Type B pancreatic cell (in vitro differentiated cells): ENCODE measurements at regions not wholly inside any gene's neighbourhood (a gene's known extent, or its start where the extent isn't known, plus 50 kb on each side); places are given as distances from the start of the nearest gene placed in this dataset.

ENCODE experiments used
- DNase-seq: peaks from one replicate; pipeline ENCODE4 v3.0.0; 2021; ENCODE audit warnings: mixed read lengths; ENCODE audit not compliant: unreplicated experiment; ENCODE audit errors: extremely low spot score
- H3K27ac Mint-ChIP-seq: 2 replicates; pipeline ENCODE4 v1.8.0; 2021; ENCODE audit warnings: mild to moderate bottlenecking, mixed read lengths
- H3K27me3 Mint-ChIP-seq: 2 replicates; pipeline ENCODE4 v1.8.0; 2021; ENCODE audit warnings: mixed read lengths
- H3K36me3 Mint-ChIP-seq: 2 replicates; pipeline ENCODE4 v1.8.0; 2021; ENCODE audit warnings: mixed read lengths
- H3K4me1 Mint-ChIP-seq: one replicate; pipeline ENCODE4 v1.8.0; 2021; ENCODE audit warnings: mixed read lengths; ENCODE audit not compliant: unreplicated experiment
- H3K4me3 Mint-ChIP-seq: 2 replicates; pipeline ENCODE4 v1.8.0; 2021; ENCODE audit warnings: mild to moderate bottlenecking, mixed read lengths
- H3K9me3 Mint-ChIP-seq: 2 replicates; pipeline ENCODE4 v1.8.0; 2021; ENCODE audit warnings: mixed read lengths
- TF ChIP-seq, protein P1 (sequence below): fragments of 200-600 bp; sonication (generic); conservative IDR thresholded peaks from 2 replicates; pipeline ENCODE4 v1.5.0; 2021; ENCODE audit warnings: antibody characterized with exemption, mild to moderate bottlenecking

DNA sequence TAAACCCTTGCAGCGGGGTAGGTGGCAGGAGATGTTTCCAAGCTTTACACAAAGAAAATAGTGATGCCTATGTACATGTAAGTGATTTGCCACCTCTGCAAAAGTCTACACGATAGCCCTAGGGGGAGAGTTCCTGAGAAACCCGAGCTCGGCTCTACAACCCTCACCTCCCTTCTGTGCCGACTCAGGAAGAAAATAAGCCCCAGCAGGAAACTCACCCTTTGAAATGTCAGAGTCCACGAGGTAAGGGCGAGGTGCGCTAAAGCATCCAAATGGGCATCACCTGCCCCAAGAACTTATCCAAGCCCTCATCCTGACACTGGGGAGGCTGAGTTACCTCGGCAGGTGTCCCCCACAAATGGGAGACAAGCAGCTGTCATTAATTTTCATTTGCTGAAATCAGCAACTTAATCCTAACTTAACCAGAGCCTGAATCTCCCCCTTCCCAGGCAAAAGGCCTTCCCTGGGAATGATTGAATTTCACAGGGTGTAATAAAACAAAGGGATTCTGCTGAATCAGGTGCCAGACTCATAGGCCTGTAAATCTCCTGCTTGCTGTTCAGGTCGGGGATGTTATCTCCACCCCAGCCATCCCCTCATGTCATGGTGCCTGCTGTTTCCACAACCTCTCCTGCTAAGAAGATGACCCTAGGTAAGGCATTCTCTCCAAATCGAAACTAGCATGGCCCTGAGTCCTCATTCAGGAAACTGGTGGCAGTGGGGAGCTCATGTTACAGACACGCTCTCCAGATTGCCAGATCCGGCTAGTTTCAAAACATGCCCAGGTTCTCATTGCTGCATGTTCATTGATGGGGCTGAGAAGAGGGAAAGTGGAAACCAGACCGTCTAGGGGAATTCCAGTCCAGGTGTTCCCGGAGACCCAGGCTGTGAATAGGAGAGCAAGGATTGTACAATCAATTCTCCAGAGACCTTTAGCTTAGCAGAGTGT, 105.3 kb upstream of the KIRREL3 start:
- H3K27ac Mint-ChIP-seq: peak overlapping the region; percentile 44
- DNase-seq: no peak
- TF ChIP-seq, protein P1, sequence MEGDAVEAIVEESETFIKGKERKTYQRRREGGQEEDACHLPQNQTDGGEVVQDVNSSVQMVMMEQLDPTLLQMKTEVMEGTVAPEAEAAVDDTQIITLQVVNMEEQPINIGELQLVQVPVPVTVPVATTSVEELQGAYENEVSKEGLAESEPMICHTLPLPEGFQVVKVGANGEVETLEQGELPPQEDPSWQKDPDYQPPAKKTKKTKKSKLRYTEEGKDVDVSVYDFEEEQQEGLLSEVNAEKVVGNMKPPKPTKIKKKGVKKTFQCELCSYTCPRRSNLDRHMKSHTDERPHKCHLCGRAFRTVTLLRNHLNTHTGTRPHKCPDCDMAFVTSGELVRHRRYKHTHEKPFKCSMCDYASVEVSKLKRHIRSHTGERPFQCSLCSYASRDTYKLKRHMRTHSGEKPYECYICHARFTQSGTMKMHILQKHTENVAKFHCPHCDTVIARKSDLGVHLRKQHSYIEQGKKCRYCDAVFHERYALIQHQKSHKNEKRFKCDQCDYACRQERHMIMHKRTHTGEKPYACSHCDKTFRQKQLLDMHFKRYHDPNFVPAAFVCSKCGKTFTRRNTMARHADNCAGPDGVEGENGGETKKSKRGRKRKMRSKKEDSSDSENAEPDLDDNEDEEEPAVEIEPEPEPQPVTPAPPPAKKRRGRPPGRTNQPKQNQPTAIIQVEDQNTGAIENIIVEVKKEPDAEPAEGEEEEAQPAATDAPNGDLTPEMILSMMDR: no peak
- no peaks in the 10 kb centered on the region for H3K9me3 Mint-ChIP-seq
- H3K4me1 Mint-ChIP-seq: peaks cover 35% of the 10 kb centered on the region
- peak overlapping the region; percentile 78 for H3K4me3 Mint-ChIP-seq
- peaks cover 5% of the 10 kb centered on the region for H3K27me3 Mint-ChIP-seq
- no peaks in the 10 kb centered on the region for H3K36me3 Mint-ChIP-seq

DNA sequence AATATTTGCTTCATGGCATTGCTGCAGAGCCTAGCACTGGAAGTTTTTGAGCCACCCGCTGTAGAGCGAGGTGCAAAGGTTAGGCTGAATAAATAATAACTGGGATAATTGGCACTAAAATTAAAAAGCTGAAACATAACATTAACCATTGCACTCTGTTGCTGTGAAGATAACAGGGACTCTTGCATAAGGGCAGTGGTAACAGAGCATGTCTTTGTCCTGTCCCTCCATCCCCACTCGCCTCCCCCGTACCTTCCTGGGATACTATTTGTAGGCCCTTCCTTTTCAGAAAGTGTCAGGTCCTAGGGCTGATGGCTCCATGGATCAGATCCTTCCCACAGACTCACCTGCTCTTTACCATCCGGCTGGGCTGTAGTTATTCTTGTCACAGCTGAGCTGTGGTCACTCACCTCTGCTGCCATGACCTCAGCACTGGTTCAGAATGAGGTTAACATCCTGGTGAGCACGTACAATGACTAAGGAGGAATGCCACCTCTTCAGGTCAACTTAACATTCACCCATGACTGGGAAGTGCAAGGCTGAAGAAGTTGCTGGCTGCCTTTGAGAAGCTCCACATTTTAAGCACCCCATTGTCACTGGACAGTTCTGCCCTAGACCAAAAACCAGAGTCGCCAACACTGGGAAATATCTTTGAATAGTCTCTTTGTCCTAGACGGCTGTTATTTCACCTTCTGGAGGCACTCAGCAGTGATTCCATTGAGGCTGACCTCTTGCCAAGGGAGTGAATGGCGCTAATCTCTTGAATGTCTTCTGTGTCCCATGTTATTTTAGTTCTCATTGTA, 103.2 kb upstream of the KIRREL3 start:
- TF ChIP-seq, protein P1: no peak
- H3K27me3 Mint-ChIP-seq: no peaks in the 10 kb centered on the region
- H3K4me3 Mint-ChIP-seq: no peak overlapping the region
- no peaks in the 10 kb centered on the region for H3K36me3 Mint-ChIP-seq
- no peak overlapping the region for H3K27ac Mint-ChIP-seq
- peaks cover 23% of the 10 kb centered on the region for H3K4me1 Mint-ChIP-seq
- DNase-seq: no peak
- no peaks in the 10 kb centered on the region for H3K9me3 Mint-ChIP-seq

DNA sequence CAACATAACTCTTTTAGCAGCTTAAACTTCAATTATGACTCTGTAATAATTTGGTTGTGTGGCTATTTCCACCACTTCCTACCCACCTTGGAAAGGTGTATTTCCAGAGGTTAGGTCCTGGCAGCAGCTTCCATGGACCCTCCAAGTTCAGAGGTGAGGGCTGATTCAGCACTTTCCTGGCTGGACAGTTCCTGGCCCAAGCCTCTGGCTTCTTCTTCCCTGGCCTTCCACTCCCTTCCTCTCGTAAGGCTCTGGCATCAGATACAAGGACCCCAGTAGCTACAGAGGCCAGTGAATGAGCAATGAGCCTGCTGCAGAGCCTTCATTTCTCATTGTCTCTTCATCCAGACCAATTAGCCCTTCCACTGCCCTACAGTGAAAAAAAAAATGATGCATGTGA, 98.1 kb upstream of the KIRREL3 start:
- Mint-ChIP-seq H3K36me3 (no peaks in the 10 kb centered on the region), H3K4me1 (no peaks in the 10 kb centered on the region), H3K27me3 (no peaks in the 10 kb centered on the region), H3K9me3 (no peaks in the 10 kb centered on the region), H3K4me3 (no peak overlapping the region), H3K27ac (no peak overlapping the region)
- TF ChIP-seq, protein P1: no peak
- DNase-seq: no peak

DNA sequence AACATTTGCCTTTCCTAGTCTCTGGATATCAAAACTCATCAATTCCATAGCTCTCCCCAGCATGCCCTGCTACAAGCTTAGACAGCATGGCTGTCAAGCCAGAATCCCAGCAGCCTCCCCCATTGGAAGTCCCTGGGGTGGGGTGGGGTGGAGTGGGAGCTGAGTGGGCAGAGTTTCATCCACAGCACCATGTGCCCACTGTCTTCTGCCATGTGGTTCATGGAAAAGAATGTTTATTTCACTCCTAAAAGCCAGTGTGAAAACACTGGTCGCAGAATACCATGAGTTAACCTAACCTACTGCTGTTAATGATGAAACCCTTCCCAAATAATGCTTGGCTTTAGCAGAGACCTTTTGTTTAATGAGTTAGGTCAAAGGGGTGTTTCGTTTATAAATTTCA, 80.2 kb upstream of the KIRREL3 start:
- no peaks in the 10 kb centered on the region for H3K36me3 Mint-ChIP-seq
- TF ChIP-seq, protein P1: no peak

DNA sequence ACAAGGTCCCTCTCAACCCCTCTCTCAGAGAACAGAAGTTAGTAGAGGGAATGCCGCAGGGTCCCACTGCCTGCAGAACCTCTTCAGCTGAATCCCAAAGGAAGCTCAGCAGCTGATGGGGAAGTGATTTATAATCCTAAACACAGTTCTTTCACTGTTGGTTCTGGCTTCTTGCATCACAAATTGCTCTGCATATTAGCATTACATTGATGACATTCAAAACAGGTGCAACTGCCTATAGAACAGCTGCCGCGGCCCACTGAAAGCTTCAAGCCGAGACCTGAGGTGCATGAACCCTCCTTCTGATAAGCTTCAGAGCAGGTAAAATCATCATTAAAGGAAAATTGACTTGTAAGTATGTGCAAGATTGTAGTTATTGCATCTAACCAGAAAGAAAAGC, 75.2 kb upstream of the KIRREL3 start:
- TF ChIP-seq, protein P1: no peak
- H3K36me3 Mint-ChIP-seq: no peaks in the 10 kb centered on the region
- H3K4me1 Mint-ChIP-seq: peaks cover 4% of the 10 kb centered on the region
- H3K27ac Mint-ChIP-seq: no peak overlapping the region
- H3K27me3 Mint-ChIP-seq: peaks cover 18% of the 10 kb centered on the region
- DNase-seq: no peak
- no peak overlapping the region for H3K4me3 Mint-ChIP-seq
- no peaks in the 10 kb centered on the region for H3K9me3 Mint-ChIP-seq

More for the DNA sequence above, 80.2 kb upstream of the KIRREL3 start:
- Mint-ChIP-seq H3K9me3 (no peaks in the 10 kb centered on the region), H3K4me1 (no peaks in the 10 kb centered on the region), H3K27ac (no peak overlapping the region), H3K27me3 (peaks cover 16% of the 10 kb centered on the region), H3K4me3 (no peak overlapping the region)
- no peak for DNase-seq
